HepG2 (cell line): ENCODE measurements at regions not wholly inside any gene's neighbourhood (a gene's known extent, or its start where the extent isn't known, plus 50 kb on each side); places are given as distances from the start of the nearest gene placed in this dataset.

Experiments
- ATAC-seq: fragments of 200-7000 bp; cut with Tn5 transposase; 3 replicates; pipeline ENCODE4 v1.9.1; 2020; ENCODE audit warnings: mild to moderate bottlenecking, moderate library complexity
- BruUV-seq: library from RNA; stranded (reverse); fragments of 400-500 nt; replicated peaks from 2 replicates; lab custom pipeline; 2021; lab: Mats Ljungman, UMichigan
- CTCF ChIA-PET: fragments of 300-600 bp; formaldehyde crosslinking; extraction: SDS; loops from one replicate; lab custom pipeline; 2021; ENCODE audit warnings: low total read pairs, inconsistent platforms, low intra/inter-chr PET ratio; lab: Yijun Ruan, JAX
- POLR2A ChIA-PET: fragments of 350-600 bp; sonication (Branson Sonifier 250); formaldehyde crosslinking; loops from one replicate; lab custom pipeline; 2020; ENCODE audit warnings: antibody characterized with exemption, inconsistent platforms; lab: Yijun Ruan, JAX
- DNase-seq: peaks from one replicate; pipeline ENCODE4 v3.0.0-alpha.2; 2015; ENCODE audit warnings: low spot score
- FAIRE-seq: peaks from 3 replicates; lab custom pipeline; 2011; peaks lifted over from hg19 to GRCh38; lab: Jason Lieb, UNC
- H2AFZ ChIP-seq: one replicate; pipeline ENCODE4 v1.6.1; 2011; ENCODE audit warnings: low read length, inconsistent platforms
- H3K27ac ChIP-seq: fragments of 300-600 bp; 3 replicates; pipeline ENCODE4 v1.8.0; 2011; ENCODE audit warnings: mixed run types, mild to moderate bottlenecking, mixed read lengths, low read length, inconsistent platforms; ENCODE audit not compliant: insufficient read depth; ENCODE audit errors: extremely low read length
- H3K27me3 ChIP-seq, 2 experiments: fragments of 200-600 bp in 1 of 2; 2 replicates in 1 of 2; 3 replicates in 1 of 2; pipeline versions ENCODE4 v1.6.0 to v1.8.0; 2011; ENCODE audit warnings: low read length in 2 of 2, mild to moderate bottlenecking in 2 of 2, moderate library complexity in 2 of 2, inconsistent platforms in 1 of 2; ENCODE audit not compliant: insufficient read depth in 2 of 2, control insufficient read depth in 1 of 2
- H3K36me3 ChIP-seq, 2 experiments: fragments of 200-600 bp in 1 of 2; replicated peaks in 1 of 2; 2 replicates in 1 of 2; 3 replicates in 1 of 2; pipeline versions ENCODE4 v1.5.1 to v1.8.0; 2011; ENCODE audit warnings: low read length in 2 of 2, inconsistent platforms in 1 of 2; ENCODE audit not compliant: insufficient read depth in 2 of 2, control insufficient read depth in 1 of 2
- H3K4me1 ChIP-seq: 2 replicates; pipeline ENCODE4 v1.5.1; 2012; ENCODE audit warnings: low read length, inconsistent platforms; ENCODE audit not compliant: insufficient read depth
- H3K4me2 ChIP-seq: 2 replicates; pipeline ENCODE4 v1.6.0; 2011; ENCODE audit warnings: low read depth, low read length, inconsistent platforms
- H3K4me3 ChIP-seq, 3 experiments: fragments of 200-600 bp in 1 of 3; sonication (generic), shearing (Covaris generic) in 1 of 3; replicated peaks in 1 of 3; 2 replicates each; pipeline ENCODE4 v1.5.1; 2011 to 2016; ENCODE audit warnings: low read length in 3 of 3, inconsistent platforms in 2 of 3, low read depth in 2 of 3, mild to moderate bottlenecking in 2 of 3, control low read depth in 1 of 3, mixed read lengths in 1 of 3; ENCODE audit not compliant: insufficient read depth in 1 of 3
- H3K79me2 ChIP-seq: one replicate; pipeline ENCODE4 v1.6.1; 2011; ENCODE audit warnings: low read length, inconsistent platforms; ENCODE audit not compliant: insufficient read depth
- H3K9ac ChIP-seq: 2 replicates; pipeline ENCODE4 v1.6.0; 2011; ENCODE audit warnings: mild to moderate bottlenecking, low read depth, low read length, inconsistent platforms; ENCODE audit not compliant: insufficient read depth
- H3K9me3 ChIP-seq: 2 replicates; pipeline ENCODE4 v1.5.1; 2012; ENCODE audit warnings: mild to moderate bottlenecking, low read length
- H4K20me1 ChIP-seq: 2 replicates; pipeline ENCODE4 v1.6.0; 2011; ENCODE audit warnings: inconsistent platforms, mild to moderate bottlenecking, low read length, moderate library complexity; ENCODE audit not compliant: insufficient read depth
- ARNT2 ChIP-seq: sonication (generic); formaldehyde crosslinking; IDR thresholded peaks from 2 replicates; pipeline ENCODE4 v1.8.0; 2022; ENCODE audit warnings: mild to moderate bottlenecking, low read depth, missing genetic modification reagents, moderate library complexity
- EEA1 ChIP-seq: sonication (generic); formaldehyde crosslinking; IDR thresholded peaks from 2 replicates; pipeline ENCODE4 v1.5.1; 2020; ENCODE audit warnings: mild to moderate bottlenecking, missing genetic modification reagents, borderline replicate concordance
- KDM6A ChIP-seq: IDR thresholded peaks from 2 replicates; pipeline ENCODE4 v1.6.1; 2016; ENCODE audit warnings: low read depth
- NR2F2 ChIP-seq: IDR thresholded peaks from 2 replicates; pipeline ENCODE4 v1.6.1; 2012; ENCODE audit warnings: low read depth, inconsistent platforms, borderline replicate concordance
- RFX5 ChIP-seq: IDR thresholded peaks from 2 replicates; pipeline ENCODE4 v1.6.1; 2011; ENCODE audit warnings: low read depth, low read length, improper control_type of control experiment
- SMYD3 ChIP-seq: sonication (generic); formaldehyde crosslinking; IDR thresholded peaks from 2 replicates; pipeline ENCODE4 v1.8.1; 2023; ENCODE audit warnings: mild to moderate bottlenecking, missing genetic modification reagents
- ZBTB25 ChIP-seq: IDR thresholded peaks from 2 replicates; pipeline ENCODE4 v1.6.1; 2018; ENCODE audit warnings: missing genetic modification reagents
- ZFP90 ChIP-seq: sonication (generic); formaldehyde crosslinking; IDR thresholded peaks from 2 replicates; pipeline ENCODE4 v1.8.0; 2022; ENCODE audit warnings: missing genetic modification reagents, mild to moderate bottlenecking, inconsistent platforms, borderline replicate concordance
- ZNF280B ChIP-seq: sonication (generic); formaldehyde crosslinking; IDR thresholded peaks from 2 replicates; pipeline ENCODE4 v1.5.0; 2020; ENCODE audit warnings: missing genetic modification reagents, mild to moderate bottlenecking, borderline replicate concordance
- ZNF292 ChIP-seq: sonication (generic); formaldehyde crosslinking; IDR thresholded peaks from 2 replicates; pipeline ENCODE4 v1.8.1; 2022; ENCODE audit warnings: mild to moderate bottlenecking, low read depth, missing genetic modification reagents, borderline replicate concordance
- ZNF569 ChIP-seq: sonication (generic); formaldehyde crosslinking; IDR thresholded peaks from 2 replicates; pipeline ENCODE4 v1.5.0; 2020; ENCODE audit warnings: mild to moderate bottlenecking, missing genetic modification reagents, moderate library complexity, borderline replicate concordance
- in situ Hi-C: cut with HindIII; loops from 2 replicates; pipeline ENCODE4 v1.10.0; 2017; ENCODE audit warnings: low pct_unique_long_range_greater_than_20kb; ENCODE audit not compliant: extremely low pct_ligation_motif_present
- intact Hi-C: fragments of 100-400 bp; cut with micrococcal nuclease; formaldehyde crosslinking; loops from one replicate; pipeline ENCODE4 v1.10.0; 2022; ENCODE audit not compliant: unreplicated experiment
- TF ChIP-seq, protein P1 (sequence below): IDR thresholded peaks from 2 replicates; pipeline ENCODE4 v1.6.1; 2016

DNA sequence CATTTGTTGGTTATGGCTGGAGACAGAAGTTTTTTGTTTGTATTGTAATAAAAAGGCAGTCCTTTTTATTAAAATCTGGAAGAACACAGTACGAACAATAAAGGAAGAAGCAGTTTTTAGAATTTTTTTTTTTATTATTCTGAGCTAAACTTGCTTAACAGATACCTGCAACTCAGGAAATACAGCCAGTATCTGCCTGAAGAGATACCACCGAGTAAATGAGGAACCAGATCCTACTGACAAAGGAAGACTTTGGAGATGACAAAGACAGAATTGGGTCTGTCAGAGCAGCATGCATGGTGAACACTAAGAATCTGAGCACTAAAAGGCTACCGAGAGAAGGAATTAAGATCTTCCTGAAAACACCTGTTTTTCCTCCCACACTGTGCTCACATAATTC lies 1335.9 kb upstream of the SORCS1 start (continued):
- TF ChIP-seq ZBTB25 (CRISPR knock-in tag) = no peak
- no peak for TF ChIP-seq RFX5

GRCh38 chr10:108496106-108496505 lies 1331.6 kb upstream of the SORCS1 start:
- Histone ChIP-seq H3K9ac (no peak overlapping the region), H3K4me3 (no peak overlapping the region), H4K20me1 (no peaks in the 10 kb centered on the region), H3K4me1 (no peaks in the 10 kb centered on the region), H3K27me3 (no peaks in the 10 kb centered on the region), H3K27ac (no peak overlapping the region), H3K9me3 (peaks cover 63% of the 10 kb centered on the region), H3K36me3 (no peaks in the 10 kb centered on the region), H2AFZ (no peak overlapping the region), H3K79me2 (no peaks in the 10 kb centered on the region), H3K4me2 (no peak overlapping the region)
- DNase-seq (no peak), FAIRE-seq (no peak), ATAC-seq (no peak)
- intact Hi-C loops (no loop called here), in situ Hi-C loops (no loop called here)
- POLR2A ChIA-PET = no interaction called here
- no TSS peak for BruUV-seq
- TF ChIP-seq NR2F2 (no peak), KDM6A (CRISPR knock-in tag) (no peak), ZFP90 (CRISPR knock-in tag) (no peak), EEA1 (no peak), ZNF292 (no peak), ZNF280B (no peak), ZNF569 (CRISPR knock-in tag) (no peak), SMYD3 (CRISPR knock-in tag) (no peak), ARNT2 (CRISPR knock-in tag) (no peak)
- TF ChIP-seq, protein P1, sequence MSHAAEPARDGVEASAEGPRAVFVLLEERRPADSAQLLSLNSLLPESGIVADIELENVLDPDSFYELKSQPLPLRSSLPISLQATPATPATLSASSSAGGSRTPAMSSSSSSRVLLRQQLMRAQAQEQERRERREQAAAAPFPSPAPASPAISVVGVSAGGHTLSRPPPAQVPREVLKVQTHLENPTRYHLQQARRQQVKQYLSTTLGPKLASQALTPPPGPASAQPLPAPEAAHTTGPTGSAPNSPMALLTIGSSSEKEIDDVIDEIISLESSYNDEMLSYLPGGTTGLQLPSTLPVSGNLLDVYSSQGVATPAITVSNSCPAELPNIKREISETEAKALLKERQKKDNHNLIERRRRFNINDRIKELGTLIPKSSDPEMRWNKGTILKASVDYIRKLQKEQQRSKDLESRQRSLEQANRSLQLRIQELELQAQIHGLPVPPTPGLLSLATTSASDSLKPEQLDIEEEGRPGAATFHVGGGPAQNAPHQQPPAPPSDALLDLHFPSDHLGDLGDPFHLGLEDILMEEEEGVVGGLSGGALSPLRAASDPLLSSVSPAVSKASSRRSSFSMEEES (CRISPR knock-in tag) = no peak
- CTCF ChIA-PET = no interaction called here
